ENCODE measurements at regions not wholly inside any gene's neighbourhood (a gene's known extent, or its start where the extent isn't known, plus 50 kb on each side); places are given as distances from the start of the nearest gene placed in this dataset.

DNA sequence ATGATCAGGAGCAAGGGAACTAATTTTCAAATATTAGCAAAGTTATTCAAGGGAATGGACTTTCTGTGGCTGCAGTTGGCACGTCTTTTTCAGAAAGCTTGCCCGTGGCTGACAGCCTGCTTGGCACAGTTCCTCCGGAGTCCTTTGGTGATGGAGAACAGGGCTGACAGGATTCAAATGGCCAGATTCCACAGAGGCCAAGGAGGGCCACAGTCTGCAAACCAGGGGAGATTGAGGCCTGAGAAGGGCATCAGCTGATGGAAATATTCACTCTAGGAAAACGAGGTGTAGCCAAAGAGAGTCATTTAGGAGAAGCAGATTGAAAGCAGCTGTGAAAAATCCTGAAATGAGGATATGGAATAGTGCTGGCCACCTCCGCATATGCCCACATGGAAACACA lies 178.3 kb downstream of the EMP1 start:
- Histone ChIP-seq H2AFZ (ENCODE audit: low read depth, low read length) (no peak overlapping the region), H3K4me3 (ENCODE audit: low read length) (no peak overlapping the region), H3K4me1 (ENCODE audit: insufficient read depth, low read length) (no peaks in the 10 kb centered on the region), H3K36me3 (ENCODE audit: insufficient read depth, low read length) (no peaks in the 10 kb centered on the region), H3K9me3 (ENCODE audit: low read length) (no peaks in the 10 kb centered on the region), H3K27me3 (ENCODE audit: insufficient read depth, low read length) (peaks cover 2% of the 10 kb centered on the region)

DNA sequence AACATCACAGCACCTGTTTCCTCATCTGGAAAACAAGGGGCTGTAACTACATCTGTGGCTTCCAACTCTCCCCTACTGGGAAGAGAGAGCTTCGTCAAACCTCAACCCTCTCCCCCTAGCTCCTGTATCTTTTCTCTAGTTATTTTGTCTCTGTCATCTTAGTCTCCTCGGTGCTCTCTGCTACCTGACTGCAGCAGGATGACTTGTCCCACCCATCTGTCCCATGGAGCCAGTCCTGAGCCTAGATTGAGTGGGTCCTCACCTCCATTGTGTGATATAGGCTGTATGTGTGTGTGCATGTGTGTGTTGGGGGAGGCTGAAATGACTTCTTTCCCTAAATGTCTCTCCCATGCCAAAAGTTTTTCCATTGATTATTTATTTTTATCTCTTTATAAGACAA lies 177.3 kb downstream of the EMP1 start:
- peaks cover 2% of the 10 kb centered on the region for H3K27me3 ChIP-seq (ENCODE audit: insufficient read depth, low read length)
- no peaks in the 10 kb centered on the region for H3K36me3 ChIP-seq (ENCODE audit: insufficient read depth, low read length)
- no peaks in the 10 kb centered on the region for H3K4me1 ChIP-seq (ENCODE audit: insufficient read depth, low read length)
- no peaks in the 10 kb centered on the region for H3K9me3 ChIP-seq (ENCODE audit: low read length)
- no peak overlapping the region for H3K4me3 ChIP-seq (ENCODE audit: low read length)
- H2AFZ ChIP-seq (ENCODE audit: low read depth, low read length): no peak overlapping the region

DNA sequence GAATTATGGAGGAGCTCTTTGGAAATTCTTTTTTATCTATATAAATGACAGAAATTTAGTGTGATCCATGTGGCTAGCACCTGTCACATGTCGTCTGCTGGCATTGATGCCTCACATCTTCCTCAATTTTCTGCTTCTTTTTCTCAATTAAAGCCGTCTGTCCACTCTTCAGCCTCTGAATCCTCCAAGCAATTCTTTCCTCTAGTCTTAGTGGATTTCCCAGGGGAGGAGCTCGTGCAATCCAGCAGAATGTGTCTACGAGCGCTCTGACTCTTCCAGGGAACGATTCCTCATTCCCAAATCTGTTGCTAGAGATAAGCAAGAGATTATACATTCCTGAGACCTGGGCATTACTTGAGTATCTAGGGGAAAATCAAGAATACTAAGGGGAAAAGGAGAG lies 176.6 kb downstream of the EMP1 start:
- peaks cover 2% of the 10 kb centered on the region for H3K27me3 ChIP-seq (ENCODE audit: insufficient read depth, low read length)
- H3K4me3 ChIP-seq (ENCODE audit: low read length): no peak overlapping the region
- H2AFZ ChIP-seq (ENCODE audit: low read depth, low read length): no peak overlapping the region
- H3K4me1 ChIP-seq (ENCODE audit: insufficient read depth, low read length): no peaks in the 10 kb centered on the region
- no peaks in the 10 kb centered on the region for H3K36me3 ChIP-seq (ENCODE audit: insufficient read depth, low read length)
- no peaks in the 10 kb centered on the region for H3K9me3 ChIP-seq (ENCODE audit: low read length)

DNA sequence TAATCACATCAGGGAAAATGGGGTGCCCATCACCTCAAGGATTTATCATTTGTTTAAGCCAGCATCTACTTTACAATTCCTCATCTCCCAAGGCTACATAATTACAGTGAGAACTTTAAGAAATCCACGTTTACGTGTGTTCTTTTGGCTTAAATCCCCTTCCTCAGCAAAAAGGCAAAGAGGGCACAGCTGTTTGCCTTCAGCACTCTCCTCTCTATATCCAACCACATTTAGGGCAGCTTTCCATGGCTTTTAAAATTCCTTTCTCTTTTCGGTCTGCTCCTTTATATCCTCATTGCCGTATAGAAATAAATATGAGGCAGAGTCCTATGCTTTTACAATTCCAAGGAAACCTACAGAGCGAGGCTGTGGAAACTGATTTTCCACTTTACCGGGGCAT lies 175.9 kb downstream of the EMP1 start:
- H3K27me3 ChIP-seq (ENCODE audit: insufficient read depth, low read length): peaks cover 2% of the 10 kb centered on the region
- H3K4me1 ChIP-seq (ENCODE audit: insufficient read depth, low read length): no peaks in the 10 kb centered on the region
- no peak overlapping the region for H3K4me3 ChIP-seq (ENCODE audit: low read length)
- no peak overlapping the region for H2AFZ ChIP-seq (ENCODE audit: low read depth, low read length)
- no peaks in the 10 kb centered on the region for H3K9me3 ChIP-seq (ENCODE audit: low read length)
- H3K36me3 ChIP-seq (ENCODE audit: insufficient read depth, low read length): no peaks in the 10 kb centered on the region

DNA sequence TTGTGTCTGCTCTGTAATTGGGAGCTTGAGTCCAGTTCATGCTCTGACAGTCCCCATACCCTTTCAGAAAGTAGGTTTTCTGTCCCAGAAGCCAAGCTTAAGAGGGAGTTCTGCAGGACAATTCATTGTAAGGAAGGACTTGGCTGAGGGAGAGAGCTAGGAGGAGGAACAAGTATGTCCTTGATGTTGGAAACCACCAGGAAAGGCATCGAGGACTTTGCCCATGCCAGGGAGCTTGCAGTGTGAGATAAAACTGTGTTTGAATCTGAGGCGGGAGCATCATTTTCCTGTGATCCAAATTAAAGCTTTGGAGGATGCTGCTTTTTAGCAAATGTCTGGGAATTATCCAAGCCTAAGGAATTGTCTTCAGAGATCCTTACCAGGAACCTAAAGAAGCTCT lies 175.3 kb downstream of the EMP1 start:
- H3K9me3 ChIP-seq (ENCODE audit: low read length): no peaks in the 10 kb centered on the region
- no peak overlapping the region for H2AFZ ChIP-seq (ENCODE audit: low read depth, low read length)
- H3K36me3 ChIP-seq (ENCODE audit: insufficient read depth, low read length): no peaks in the 10 kb centered on the region
- H3K27me3 ChIP-seq (ENCODE audit: insufficient read depth, low read length): peaks cover 2% of the 10 kb centered on the region
- no peaks in the 10 kb centered on the region for H3K4me1 ChIP-seq (ENCODE audit: insufficient read depth, low read length)
- H3K4me3 ChIP-seq (ENCODE audit: low read length): no peak overlapping the region

DNA sequence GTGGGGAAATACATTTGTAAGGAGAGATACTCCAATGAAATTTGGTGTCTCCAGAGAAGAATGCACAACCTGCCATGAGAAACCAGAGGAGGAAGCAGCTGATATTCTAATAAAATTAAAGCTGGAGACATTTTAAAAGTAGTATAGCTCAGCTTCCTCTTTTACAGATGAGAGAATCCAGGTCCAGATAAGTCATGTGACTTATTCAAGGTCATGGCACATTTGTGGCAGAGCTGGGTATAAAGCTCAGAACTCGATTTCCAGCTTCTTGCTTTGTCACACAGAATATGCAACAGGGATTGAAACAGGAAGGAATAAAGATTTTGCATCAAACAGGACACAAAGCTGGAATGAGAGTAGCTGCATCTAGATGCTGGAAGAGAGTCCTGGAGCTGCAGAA lies 174.8 kb downstream of the EMP1 start:
- peaks cover 2% of the 10 kb centered on the region for H3K27me3 ChIP-seq (ENCODE audit: insufficient read depth, low read length)
- H3K36me3 ChIP-seq (ENCODE audit: insufficient read depth, low read length): no peaks in the 10 kb centered on the region
- H3K9me3 ChIP-seq (ENCODE audit: low read length): no peaks in the 10 kb centered on the region
- H2AFZ ChIP-seq (ENCODE audit: low read depth, low read length): no peak overlapping the region
- no peaks in the 10 kb centered on the region for H3K4me1 ChIP-seq (ENCODE audit: insufficient read depth, low read length)
- H3K4me3 ChIP-seq (ENCODE audit: low read length): no peak overlapping the region

DNA sequence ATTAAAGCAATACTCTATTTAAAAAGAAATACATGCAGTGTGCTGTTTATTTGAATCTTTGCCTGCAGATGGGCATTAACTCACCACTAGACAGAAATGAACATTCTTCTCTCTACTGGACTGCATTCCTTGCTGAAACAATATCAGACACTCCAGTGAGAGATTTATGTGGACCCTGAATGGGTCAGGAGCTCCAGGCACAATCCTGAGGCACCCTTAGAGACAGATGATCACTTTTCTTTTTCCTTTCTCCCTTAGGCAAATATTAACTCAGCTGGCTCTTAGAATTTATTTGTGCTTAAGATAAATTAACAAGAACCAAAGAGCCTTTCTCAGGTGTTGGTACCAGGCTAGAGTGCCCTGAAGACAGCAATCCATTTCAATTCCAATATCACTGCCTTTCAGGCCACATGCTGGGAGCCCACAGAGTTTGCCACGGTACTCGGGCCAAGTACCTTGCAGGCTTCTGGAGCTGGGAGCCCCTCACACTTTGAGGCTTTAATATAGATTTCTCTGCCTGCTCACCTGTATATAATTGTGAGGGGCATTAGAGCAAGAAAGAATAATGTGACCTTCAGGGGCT lies 173.0 kb downstream of the EMP1 start:
- Histone ChIP-seq H3K4me1 (ENCODE audit: insufficient read depth, low read length) (no peaks in the 10 kb centered on the region), H3K4me3 (ENCODE audit: low read length) (no peak overlapping the region), H3K27me3 (ENCODE audit: insufficient read depth, low read length) (peaks cover 2% of the 10 kb centered on the region), H3K9me3 (ENCODE audit: low read length) (no peaks in the 10 kb centered on the region), H3K36me3 (ENCODE audit: insufficient read depth, low read length) (no peaks in the 10 kb centered on the region), H2AFZ (ENCODE audit: low read depth, low read length) (no peak overlapping the region)

DNA sequence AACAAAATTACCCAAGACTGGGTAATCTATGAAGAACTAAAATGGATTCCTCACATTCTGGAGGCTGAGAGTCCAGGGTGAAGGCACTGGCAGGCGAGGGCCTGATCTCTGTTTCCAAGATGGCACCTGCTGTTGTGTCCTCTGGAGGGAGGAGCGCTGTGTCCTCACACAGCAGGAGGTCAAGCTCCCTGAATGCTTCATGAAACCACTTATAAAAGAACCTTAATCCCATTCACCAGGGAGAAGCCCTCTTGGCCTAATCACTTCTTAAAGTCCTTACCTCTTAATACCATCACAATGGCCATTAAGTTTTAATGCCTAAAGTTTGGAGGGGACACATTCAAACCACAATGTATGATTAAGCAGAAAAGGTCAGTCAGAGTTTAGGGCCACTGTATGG lies 172.4 kb downstream of the EMP1 start:
- no peak overlapping the region for H2AFZ ChIP-seq (ENCODE audit: low read depth, low read length)
- no peaks in the 10 kb centered on the region for H3K9me3 ChIP-seq (ENCODE audit: low read length)
- no peaks in the 10 kb centered on the region for H3K4me1 ChIP-seq (ENCODE audit: insufficient read depth, low read length)
- H3K36me3 ChIP-seq (ENCODE audit: insufficient read depth, low read length): no peaks in the 10 kb centered on the region
- H3K27me3 ChIP-seq (ENCODE audit: insufficient read depth, low read length): no peaks in the 10 kb centered on the region
- no peak overlapping the region for H3K4me3 ChIP-seq (ENCODE audit: low read length)

DNA sequence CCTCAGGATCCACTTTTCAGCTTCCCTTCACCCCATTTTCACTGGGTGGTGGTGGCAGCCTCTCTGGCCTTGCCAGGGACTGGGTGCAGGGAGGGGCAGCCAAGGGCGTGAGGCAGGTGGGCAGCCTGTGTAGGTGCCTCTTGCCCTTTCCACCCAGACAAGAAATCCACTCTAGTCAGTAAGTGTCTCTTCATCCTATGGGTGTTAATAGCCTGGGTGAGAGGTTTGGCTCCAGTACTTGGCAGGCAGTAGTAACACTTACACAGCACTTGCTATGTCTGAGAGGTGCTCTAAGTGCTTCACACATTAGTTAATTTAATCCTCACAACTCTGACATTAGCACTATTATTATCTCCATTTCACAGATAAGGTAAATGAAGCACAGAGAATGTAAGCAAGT lies 171.9 kb downstream of the EMP1 start:
- H2AFZ ChIP-seq (ENCODE audit: low read depth, low read length): no peak overlapping the region
- no peaks in the 10 kb centered on the region for H3K36me3 ChIP-seq (ENCODE audit: insufficient read depth, low read length)
- no peaks in the 10 kb centered on the region for H3K9me3 ChIP-seq (ENCODE audit: low read length)
- no peaks in the 10 kb centered on the region for H3K4me1 ChIP-seq (ENCODE audit: insufficient read depth, low read length)
- H3K4me3 ChIP-seq (ENCODE audit: low read length): no peak overlapping the region
- no peaks in the 10 kb centered on the region for H3K27me3 ChIP-seq (ENCODE audit: insufficient read depth, low read length)

DNA sequence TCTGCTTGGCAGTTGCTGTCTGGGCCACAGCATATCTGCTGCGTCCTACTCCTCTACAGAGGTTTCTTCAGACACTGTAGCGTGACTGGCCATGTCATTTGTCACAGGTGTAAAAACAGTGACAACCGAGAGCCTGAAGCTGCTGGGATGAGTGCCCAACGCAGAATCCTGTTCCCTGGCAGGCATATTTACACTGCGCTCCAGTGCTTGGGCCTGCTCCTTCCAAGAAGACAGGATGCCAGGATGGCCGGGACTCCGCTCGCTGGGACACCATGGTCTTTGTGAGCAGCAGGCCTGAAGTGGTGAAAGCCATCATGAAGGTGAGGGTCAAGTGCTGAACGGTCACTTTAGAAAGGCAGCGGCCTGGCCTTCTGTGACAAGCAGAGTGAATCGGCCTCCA lies 171.4 kb downstream of the EMP1 start:
- no peak overlapping the region for H3K4me3 ChIP-seq (ENCODE audit: low read length)
- no peaks in the 10 kb centered on the region for H3K36me3 ChIP-seq (ENCODE audit: insufficient read depth, low read length)
- H3K9me3 ChIP-seq (ENCODE audit: low read length): no peaks in the 10 kb centered on the region
- H3K27me3 ChIP-seq (ENCODE audit: insufficient read depth, low read length): no peaks in the 10 kb centered on the region
- H2AFZ ChIP-seq (ENCODE audit: low read depth, low read length): no peak overlapping the region
- no peaks in the 10 kb centered on the region for H3K4me1 ChIP-seq (ENCODE audit: insufficient read depth, low read length)

DNA sequence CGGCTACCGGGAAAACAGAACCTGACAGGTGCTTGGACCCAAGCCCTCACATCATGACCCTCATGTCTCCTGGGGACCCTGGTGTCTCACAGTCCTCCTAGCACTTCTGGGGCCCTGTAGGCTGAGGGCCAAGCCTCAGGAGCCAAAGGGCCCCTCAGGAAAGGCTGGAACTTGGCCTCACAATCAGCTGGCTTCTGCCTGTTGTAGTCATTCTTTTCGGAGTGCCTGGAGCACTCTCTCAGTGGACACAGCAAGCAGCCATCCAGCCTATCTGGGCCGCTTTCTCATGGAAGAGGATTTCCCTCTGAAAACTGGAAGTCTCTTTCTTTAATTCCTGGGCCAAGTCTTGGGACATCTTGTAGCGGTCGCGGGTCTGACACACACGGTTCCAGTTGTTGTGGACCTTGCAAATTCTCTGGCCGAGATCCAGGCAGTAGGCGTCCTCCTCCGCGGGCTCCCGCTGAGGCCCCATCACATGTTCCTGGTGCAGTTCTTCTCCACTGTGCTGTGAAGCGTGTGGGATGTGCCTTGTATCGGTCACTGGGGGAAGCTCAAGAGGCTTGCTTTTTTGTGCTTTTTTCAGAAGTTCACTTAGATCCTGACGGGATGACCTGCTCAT lies 169.3 kb downstream of the EMP1 start:
- Histone ChIP-seq H3K36me3 (ENCODE audit: insufficient read depth, low read length) (no peaks in the 10 kb centered on the region), H2AFZ (ENCODE audit: low read depth, low read length) (no peak overlapping the region), H3K4me1 (ENCODE audit: insufficient read depth, low read length) (no peaks in the 10 kb centered on the region), H3K4me3 (ENCODE audit: low read length) (no peak overlapping the region), H3K27me3 (ENCODE audit: insufficient read depth, low read length) (no peaks in the 10 kb centered on the region), H3K9me3 (ENCODE audit: low read length) (no peaks in the 10 kb centered on the region)

DNA sequence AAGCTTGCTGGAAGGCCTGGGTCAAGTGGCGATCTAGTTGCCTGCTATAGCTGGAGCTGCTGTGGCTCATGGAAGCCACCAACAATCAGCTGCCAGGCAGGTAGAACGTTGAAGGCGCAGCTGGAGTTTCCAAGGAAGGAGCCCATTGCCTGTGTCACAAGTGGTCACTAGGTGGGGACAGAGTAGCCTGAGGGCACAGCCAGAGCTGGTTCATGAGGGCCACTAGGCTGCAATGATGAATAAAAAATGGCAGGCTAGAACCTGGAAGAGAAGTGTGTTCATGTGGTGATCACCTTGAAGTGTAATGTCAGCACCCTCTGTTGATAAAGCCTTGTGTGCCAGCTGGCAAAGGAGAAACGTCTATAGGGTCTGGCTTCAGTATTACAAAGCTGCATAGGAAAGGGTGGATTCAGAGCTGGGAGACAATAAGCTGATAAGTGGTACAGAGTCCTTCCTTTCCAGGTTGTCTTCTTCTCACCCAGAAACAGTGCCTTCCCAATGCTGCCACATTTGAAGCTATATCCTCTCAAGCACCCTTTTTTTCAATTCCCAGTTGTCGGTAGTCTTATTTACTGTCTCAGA lies 165.8 kb downstream of the EMP1 start:
- Histone ChIP-seq H3K27me3 (ENCODE audit: insufficient read depth, low read length) (no peaks in the 10 kb centered on the region), H3K4me1 (ENCODE audit: insufficient read depth, low read length) (no peaks in the 10 kb centered on the region), H2AFZ (ENCODE audit: low read depth, low read length) (no peak overlapping the region), H3K4me3 (ENCODE audit: low read length) (no peak overlapping the region), H3K9me3 (ENCODE audit: low read length) (no peaks in the 10 kb centered on the region), H3K36me3 (ENCODE audit: insufficient read depth, low read length) (no peaks in the 10 kb centered on the region)

DNA sequence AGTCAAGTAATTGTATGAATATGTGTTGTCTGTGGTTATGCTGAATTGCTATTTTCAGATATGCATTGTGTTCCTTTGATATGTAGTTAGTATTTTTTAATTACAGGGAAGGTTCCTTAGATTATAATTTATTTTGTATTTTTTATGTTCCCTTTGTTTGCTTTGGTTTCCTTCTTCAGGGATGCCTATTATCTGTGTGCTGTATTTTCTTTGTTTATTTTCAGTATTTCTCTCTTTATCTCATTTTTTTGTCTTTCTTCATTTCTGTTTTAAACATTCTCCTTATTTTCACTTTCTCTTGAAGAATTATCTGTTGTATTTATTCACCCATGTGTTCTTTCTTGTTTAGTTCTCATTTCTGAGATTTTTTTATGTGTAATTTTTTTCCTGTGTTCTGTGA lies 163.1 kb downstream of the EMP1 start:
- H3K4me1 ChIP-seq (ENCODE audit: insufficient read depth, low read length): no peaks in the 10 kb centered on the region
- H3K4me3 ChIP-seq (ENCODE audit: low read length): no peak overlapping the region
- H3K9me3 ChIP-seq (ENCODE audit: low read length): no peaks in the 10 kb centered on the region
- H3K27me3 ChIP-seq (ENCODE audit: insufficient read depth, low read length): no peaks in the 10 kb centered on the region
- no peaks in the 10 kb centered on the region for H3K36me3 ChIP-seq (ENCODE audit: insufficient read depth, low read length)
- no peak overlapping the region for H2AFZ ChIP-seq (ENCODE audit: low read depth, low read length)

DNA sequence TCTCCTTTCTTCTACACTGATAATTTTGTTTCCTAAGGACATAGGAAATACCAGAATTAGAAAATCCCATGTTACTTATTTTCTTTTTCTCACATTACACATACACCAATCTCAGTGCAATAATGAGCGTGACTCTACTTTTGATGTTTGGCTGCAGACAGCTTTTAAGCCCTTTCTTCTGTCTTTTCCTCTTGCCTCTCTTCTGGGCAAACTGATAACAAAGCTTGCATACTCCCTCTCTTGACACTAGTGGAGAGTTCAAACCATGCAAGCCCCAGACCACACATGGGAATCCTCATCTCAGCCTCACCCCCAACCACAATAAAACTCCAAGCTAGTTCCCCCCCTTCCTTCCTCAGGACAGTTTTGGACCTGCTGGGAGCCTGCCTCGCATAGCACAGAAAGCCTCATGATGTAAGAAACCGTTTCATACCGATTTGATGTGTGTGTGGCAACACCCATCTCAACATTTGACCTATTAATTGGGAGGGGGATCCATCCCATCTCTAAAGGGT lies 161.9 kb downstream of the EMP1 start:
- Histone ChIP-seq H3K36me3 (ENCODE audit: insufficient read depth, low read length) (no peaks in the 10 kb centered on the region), H3K9me3 (ENCODE audit: low read length) (no peaks in the 10 kb centered on the region), H3K4me3 (ENCODE audit: low read length) (no peak overlapping the region), H3K4me1 (ENCODE audit: insufficient read depth, low read length) (no peaks in the 10 kb centered on the region), H3K27me3 (ENCODE audit: insufficient read depth, low read length) (no peaks in the 10 kb centered on the region), H2AFZ (ENCODE audit: low read depth, low read length) (no peak overlapping the region)

Data from neuron (in vitro differentiated cells).